HEK293T (cell line): ENCODE measurements at regions not wholly inside any gene's neighbourhood (a gene's known extent, or its start where the extent isn't known, plus 50 kb on each side); places are given as distances from the start of the nearest gene placed in this dataset.

ENCODE experiments used
- ARNT ChIP-seq: fragments of 450-650 bp; IDR thresholded peaks from 2 replicates; pipeline ENCODE4 v1.6.1; 2017; ENCODE audit warnings: mild to moderate bottlenecking
- FOXM1 ChIP-seq: fragments of 450-650 bp; IDR thresholded peaks from 2 replicates; pipeline ENCODE4 v1.6.1; 2017; ENCODE audit warnings: mild to moderate bottlenecking, borderline replicate concordance
- SUZ12 ChIP-seq: fragments of 450-650 bp; IDR thresholded peaks from 2 replicates; pipeline ENCODE4 v1.6.1; 2016; ENCODE audit warnings: mild to moderate bottlenecking

DNA sequence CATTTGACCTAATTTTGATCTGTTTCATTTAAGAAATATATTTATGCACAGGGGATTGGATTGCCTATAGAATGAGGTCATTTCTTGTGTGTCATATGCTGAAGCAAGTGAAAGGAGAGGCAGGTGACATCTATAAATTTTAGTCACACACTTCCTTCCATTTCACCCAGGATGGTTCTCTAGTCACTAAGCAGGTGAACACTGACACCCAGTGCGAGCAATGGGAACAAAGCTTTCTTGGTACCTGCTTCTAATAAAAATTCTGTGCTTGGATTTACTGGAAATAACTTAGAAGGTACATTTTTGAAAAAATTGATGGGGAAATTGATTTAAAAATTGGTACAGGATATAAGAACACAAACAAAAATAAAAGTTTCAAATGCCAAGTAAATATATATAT is 66.9 kb upstream of the MC3R start:
- TF ChIP-seq ARNT (no peak), SUZ12 (no peak), FOXM1 (no peak)
